ENCODE measurements at regions not wholly inside any gene's neighbourhood (a gene's known extent, or its start where the extent isn't known, plus 50 kb on each side); places are given as distances from the start of the nearest gene placed in this dataset.

DNA sequence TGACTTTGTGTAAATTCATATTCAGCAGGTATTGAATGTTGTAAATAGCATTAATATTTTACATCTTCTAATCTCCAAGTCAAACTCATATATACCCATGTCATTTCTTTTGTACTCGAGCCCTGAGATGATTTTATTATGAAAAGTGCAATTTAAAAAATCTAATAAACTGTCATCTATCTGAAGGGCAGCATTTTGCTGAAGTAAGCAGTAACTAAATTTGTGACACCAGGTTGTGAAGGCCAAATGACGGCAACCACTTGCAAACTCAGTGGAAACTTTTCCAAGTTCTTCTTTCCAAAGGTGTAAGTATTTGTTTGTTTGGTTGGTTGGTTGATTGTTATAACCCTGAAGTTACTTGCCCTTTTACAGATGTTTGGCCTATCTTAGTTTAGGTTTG lies 188.3 kb downstream of the GPR37 start:
- CTCF ChIA-PET: no interaction called here
- Mint-ChIP-seq H3K27ac (no peak overlapping the region), H3K4me1 (no peaks in the 10 kb centered on the region), H3K27me3 (no peaks in the 10 kb centered on the region), H3K4me3 (no peak overlapping the region), H3K9me3 (peaks cover under 1% of the 10 kb centered on the region), H3K36me3 (ENCODE audit: low read depth) (no peaks in the 10 kb centered on the region)
- no peak for ATAC-seq (ENCODE audit: low read depth)
- POLR2A ChIA-PET: no interaction called here
- intact Hi-C loops (cut with micrococcal nuclease): no loop called here
- TF ChIP-seq, protein P1, sequence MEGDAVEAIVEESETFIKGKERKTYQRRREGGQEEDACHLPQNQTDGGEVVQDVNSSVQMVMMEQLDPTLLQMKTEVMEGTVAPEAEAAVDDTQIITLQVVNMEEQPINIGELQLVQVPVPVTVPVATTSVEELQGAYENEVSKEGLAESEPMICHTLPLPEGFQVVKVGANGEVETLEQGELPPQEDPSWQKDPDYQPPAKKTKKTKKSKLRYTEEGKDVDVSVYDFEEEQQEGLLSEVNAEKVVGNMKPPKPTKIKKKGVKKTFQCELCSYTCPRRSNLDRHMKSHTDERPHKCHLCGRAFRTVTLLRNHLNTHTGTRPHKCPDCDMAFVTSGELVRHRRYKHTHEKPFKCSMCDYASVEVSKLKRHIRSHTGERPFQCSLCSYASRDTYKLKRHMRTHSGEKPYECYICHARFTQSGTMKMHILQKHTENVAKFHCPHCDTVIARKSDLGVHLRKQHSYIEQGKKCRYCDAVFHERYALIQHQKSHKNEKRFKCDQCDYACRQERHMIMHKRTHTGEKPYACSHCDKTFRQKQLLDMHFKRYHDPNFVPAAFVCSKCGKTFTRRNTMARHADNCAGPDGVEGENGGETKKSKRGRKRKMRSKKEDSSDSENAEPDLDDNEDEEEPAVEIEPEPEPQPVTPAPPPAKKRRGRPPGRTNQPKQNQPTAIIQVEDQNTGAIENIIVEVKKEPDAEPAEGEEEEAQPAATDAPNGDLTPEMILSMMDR (IDR thresholded peaks at IDR 0.05): no peak
- DNase-seq: no peak

DNA sequence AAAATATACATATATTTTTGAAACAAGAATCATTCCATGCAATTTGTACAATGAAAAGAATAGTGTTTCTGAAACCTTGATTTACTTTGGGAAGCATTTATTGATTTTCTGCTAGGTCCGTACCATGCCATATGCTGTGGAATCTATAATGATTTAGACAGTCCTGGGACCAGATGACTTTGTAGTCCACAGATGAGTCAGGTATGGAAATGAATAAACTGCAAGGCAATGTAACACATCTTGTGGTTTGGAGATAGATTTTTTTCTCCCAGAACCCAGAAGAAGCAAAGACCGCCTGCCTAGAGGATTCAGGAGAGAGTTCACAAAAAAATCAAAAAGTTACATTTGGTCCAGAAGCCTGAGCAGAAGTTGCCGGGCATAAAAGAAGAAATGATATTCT lies 190.4 kb downstream of the GPR37 start:
- Mint-ChIP-seq H3K27ac (no peak overlapping the region), H3K4me1 (no peaks in the 10 kb centered on the region), H3K36me3 (ENCODE audit: low read depth) (no peaks in the 10 kb centered on the region), H3K27me3 (no peaks in the 10 kb centered on the region), H3K4me3 (no peak overlapping the region), H3K9me3 (peaks cover 2% of the 10 kb centered on the region)
- TF ChIP-seq, protein P1 (IDR thresholded peaks at IDR 0.05): no peak
- ATAC-seq (ENCODE audit: low read depth) (no peak), DNase-seq (no peak)
- ChIA-PET CTCF (no interaction called here), POLR2A (no interaction called here)
- intact Hi-C loops (cut with micrococcal nuclease): no loop called here

DNA sequence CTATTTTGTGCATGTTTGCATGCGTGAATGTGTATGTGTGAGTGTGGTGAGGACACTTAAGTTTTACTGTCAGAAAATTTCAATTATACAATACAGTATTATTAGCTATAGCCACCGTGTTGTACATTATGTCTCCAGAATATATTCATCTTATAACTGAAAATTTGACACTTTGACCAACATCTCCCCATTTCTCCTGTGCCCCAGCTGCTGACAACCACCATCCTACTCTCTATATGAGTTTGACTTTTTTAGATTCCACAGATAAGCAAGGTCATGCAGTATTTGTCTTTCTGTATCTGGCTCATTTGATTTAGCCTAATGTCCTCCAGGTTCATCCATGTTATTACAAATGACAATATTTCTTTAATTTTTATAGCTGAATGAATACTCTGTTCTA lies 195.0 kb downstream of the GPR37 start:
- ATAC-seq (ENCODE audit: low read depth) (no peak), DNase-seq (no peak)
- CTCF ChIA-PET: no interaction called here
- Mint-ChIP-seq H3K9me3 (peaks cover 6% of the 10 kb centered on the region), H3K4me3 (no peak overlapping the region), H3K36me3 (ENCODE audit: low read depth) (no peaks in the 10 kb centered on the region), H3K27me3 (no peaks in the 10 kb centered on the region), H3K4me1 (no peaks in the 10 kb centered on the region), H3K27ac (no peak overlapping the region)
- POLR2A ChIA-PET: no interaction called here
- TF ChIP-seq, protein P1 (IDR thresholded peaks at IDR 0.05): no peak
- intact Hi-C loops (cut with micrococcal nuclease): no loop called here

DNA sequence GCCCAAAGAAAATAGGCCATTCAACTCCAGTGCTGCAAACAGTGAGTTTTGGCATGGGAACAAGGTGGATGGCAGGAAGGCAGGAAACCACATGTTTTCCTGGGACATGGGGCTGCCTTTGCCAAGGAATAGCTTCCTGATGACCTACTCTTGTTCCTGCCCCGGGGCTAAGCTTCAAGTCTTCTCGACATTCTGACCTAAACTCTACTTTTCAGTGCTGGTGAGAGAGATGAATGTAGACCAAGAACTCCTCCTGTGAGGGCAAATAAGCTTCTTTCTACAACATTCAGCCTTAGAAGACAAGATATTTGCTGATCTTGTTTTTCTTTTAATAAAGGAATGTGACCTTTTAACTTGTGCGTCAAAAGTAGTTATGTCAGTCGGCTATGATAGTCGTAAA lies 199.0 kb downstream of the GPR37 start:
- ChIA-PET CTCF (no interaction called here), POLR2A (no interaction called here)
- ATAC-seq (ENCODE audit: low read depth) (no peak), DNase-seq (no peak)
- Mint-ChIP-seq H3K9me3 (peaks cover 4% of the 10 kb centered on the region), H3K27me3 (no peaks in the 10 kb centered on the region), H3K36me3 (ENCODE audit: low read depth) (no peaks in the 10 kb centered on the region), H3K4me3 (no peak overlapping the region), H3K4me1 (no peaks in the 10 kb centered on the region), H3K27ac (no peak overlapping the region)
- intact Hi-C loops (cut with micrococcal nuclease): no loop called here
- TF ChIP-seq, protein P1 (IDR thresholded peaks at IDR 0.05): no peak

DNA sequence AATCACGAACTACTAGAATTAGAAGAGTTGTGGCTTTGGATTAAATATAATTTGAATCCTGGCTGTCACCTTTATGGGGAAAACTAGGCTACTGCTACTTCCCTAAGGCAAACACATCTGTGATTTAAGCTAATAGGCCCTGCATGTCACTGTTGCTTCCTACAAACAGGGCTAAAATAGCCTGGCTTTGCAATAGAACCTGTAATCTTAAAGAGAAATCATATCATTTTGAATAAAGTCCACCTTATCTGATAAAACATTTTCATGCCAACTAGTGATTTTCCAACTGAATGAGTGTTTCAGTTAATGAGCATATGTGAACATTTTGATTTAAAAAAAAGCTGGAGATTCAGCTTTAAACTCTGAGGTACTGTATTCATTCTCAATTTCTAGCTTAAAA lies 208.0 kb downstream of the GPR37 start:
- intact Hi-C loops (cut with micrococcal nuclease): no loop called here
- Mint-ChIP-seq H3K4me3 (no peak overlapping the region), H3K27ac (no peak overlapping the region), H3K9me3 (no peaks in the 10 kb centered on the region), H3K27me3 (no peaks in the 10 kb centered on the region), H3K36me3 (ENCODE audit: low read depth) (no peaks in the 10 kb centered on the region), H3K4me1 (no peaks in the 10 kb centered on the region)
- CTCF ChIA-PET: no interaction called here
- DNase-seq (no peak), ATAC-seq (ENCODE audit: low read depth) (no peak)
- POLR2A ChIA-PET: no interaction called here
- TF ChIP-seq, protein P1 (IDR thresholded peaks at IDR 0.05): no peak
